ENCODE measurements at regions not wholly inside any gene's neighbourhood (a gene's known extent, or its start where the extent isn't known, plus 50 kb on each side); places are given as distances from the start of the nearest gene placed in this dataset.

DNA sequence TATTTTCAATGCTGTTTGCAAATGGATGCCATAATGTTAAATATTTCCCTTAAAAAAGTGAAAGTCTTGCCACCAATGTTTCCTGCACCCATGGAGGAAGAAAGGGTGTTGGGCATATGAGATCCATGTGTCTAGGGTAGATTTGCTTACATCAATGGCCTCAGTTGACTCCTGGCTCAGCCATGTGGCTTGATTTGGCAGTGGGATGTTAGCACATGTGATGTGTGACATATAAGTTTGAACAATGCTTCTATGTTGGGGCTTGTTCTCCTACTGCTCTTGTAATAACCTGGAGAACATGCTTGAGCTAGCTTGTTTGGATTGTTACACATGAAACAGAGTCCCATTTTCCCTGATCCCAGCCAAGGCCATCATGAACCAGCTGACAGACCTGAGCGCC is 187.6 kb downstream of the SCP2D1 start:
- no peak for DNase-seq

DNA sequence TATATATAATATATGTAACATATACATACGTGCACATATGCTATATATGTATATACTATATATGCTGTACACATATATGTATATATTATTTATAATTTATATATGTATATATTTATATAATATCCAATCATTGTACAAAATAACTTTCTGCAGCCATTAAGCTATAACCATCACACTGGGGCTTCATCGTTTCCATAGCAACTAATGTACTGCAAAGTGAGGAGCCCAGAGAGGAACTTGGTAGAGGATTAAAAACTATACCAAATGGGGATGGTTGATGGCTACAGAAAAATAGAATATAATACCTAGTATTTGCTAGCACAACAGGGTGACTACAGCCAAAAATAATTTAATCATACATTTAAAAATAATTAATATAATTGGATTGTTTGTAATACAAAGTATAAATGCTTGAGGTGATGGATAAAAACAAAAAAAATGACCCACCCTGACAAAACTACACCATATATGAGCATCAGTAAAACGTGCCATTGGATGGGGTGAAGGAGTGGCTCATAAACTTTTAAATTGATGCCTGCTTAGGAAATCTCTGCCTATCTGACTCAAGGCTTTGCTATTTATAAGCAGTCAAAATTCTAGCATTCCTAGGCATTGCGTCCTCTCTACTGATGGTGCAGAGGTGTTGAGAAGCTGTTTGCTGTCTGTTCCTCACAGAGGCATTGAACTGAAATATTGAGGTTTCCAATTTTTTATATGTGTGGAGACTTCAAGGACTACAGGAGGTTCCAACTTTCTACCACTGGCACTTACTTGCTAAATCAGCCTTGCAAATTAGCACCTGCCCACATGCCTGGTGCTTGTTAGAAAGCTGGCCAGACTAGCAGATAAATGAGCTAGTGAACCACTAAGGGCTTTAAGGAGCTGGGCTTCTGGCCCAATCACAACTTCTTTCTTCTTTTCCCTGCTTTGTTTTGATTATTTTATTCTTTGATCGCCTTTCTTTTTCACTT is 190.1 kb downstream of the SCP2D1 start:
- DNase-seq: no peak

GRCh38 chr20:19004975-19005374 is 191.4 kb downstream of the SCP2D1 start:
- DNase-seq: no peak

- DNase-seq: no peak
These were observed 194.9 kb downstream of the SCP2D1 start for GRCh38 chr20:19008497-19008896.

- DNase-seq: no peak
These were observed 195.6 kb downstream of the SCP2D1 start for GRCh38 chr20:19009081-19009688.

DNA sequence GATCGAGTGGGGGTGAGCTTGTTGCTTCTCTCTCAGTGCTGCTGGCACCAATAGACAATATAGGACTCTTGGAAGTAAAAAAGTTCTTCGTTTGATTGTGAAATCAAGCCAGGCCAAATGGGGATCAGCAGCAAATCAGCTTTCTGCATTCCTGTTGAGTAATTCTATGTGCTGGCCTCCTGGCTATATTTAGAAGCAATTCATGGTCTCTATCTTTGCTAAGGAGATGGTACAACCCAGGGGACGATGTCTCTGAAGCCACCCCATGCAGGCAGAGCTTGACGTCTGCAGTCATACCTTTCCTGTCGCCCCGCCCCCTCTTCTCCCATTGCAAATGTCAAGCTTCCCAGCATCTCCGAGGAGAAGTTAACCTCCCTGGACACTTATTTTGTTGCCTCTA is 199.1 kb downstream of the SCP2D1 start:
- DNase-seq: no peak

- no peak for DNase-seq
These were observed 198.5 kb upstream of the SLC24A3 start for GRCh38 chr20:19013907-19014306.

- no peak for DNase-seq
These were observed 196.9 kb upstream of the SLC24A3 start for GRCh38 chr20:19015351-19016139.

- no peak for DNase-seq
These were observed 196.3 kb upstream of the SLC24A3 start for GRCh38 chr20:19016140-19016497.

- no peak for DNase-seq
These were observed 195.2 kb upstream of the SLC24A3 start for GRCh38 chr20:19017104-19017690.

DNA sequence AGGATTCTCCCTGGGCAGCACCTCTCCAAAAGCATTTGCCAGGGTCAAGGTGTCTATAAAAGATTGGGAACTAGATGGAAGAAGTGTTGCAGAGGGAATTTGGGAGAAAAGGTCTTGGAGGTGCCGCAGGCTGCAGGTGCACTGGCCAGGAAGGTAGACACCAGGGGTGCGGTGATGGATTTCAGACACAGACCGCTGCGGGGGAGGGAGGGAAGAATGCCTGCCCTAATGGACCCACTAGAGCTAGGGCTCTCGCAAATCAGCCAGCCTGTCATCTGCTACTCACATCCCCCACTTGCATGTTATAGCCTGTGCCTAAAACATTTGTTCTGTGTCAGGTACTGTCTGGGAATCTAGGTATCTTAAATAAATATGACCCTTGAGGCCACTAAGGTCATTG is 193.6 kb upstream of the SLC24A3 start:
- no peak for DNase-seq

DNA sequence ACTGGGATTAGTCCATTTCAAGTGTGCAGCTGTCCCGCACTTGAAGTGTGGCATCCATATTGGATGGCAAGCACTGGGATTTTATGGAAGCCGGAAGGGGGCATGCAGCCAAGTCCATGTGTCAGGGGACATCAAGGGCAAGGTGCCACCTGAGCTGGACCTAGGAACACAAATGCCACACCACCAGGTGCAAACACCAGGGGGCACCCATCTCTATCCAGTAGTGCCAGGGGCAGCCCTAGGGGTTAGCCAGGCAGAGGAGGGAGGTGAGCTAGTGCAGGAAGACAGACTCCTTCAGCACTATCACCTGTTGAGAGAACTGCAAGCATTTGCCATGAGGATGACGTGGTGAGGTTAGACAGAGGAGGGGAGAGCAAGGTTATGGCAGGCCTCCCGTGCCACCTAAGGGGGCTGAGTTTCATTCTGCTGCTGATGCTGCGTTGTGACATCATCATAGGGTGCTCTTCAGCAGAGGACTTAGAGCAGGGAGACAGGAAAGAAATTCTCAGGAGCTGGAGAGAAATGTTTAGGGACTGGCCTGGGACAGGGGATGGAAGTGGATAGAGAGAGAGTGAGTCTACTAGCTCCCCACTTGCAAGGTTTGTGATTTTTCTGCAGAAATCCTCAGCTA is 192.6 kb upstream of the SLC24A3 start:
- DNase-seq: no peak

GRCh38 chr20:19021406-19022117 is 190.9 kb upstream of the SLC24A3 start:
- DNase-seq: no peak

DNA sequence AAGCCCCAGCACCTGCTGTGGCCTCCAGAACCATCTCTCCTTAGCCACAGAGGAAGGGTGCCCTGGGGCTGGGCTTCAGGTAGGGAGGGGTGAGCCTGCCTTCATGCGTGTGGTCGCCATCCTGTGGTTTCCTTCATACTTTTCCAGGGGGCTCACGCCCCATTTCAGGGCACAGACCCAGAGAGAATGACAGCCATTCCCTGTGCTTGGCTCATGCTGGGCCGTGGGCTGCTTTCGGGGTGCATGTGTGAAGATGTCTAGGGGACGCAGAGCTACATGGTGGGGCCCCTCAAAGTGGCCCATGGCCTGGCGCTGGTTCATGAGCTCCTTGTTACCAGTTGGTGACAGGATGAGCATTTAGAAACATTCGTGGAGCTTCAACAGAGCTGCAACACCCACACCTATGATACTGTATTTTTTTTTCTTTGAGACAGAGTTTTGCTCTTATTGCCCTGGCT is 190.3 kb upstream of the SLC24A3 start:
- DNase-seq: no peak

GRCh38 chr20:19022791-19023448 is 189.5 kb upstream of the SLC24A3 start:
- no peak for DNase-seq

GRCh38 chr20:19024296-19025035 is 188.0 kb upstream of the SLC24A3 start:
- DNase-seq: no peak

GRCh38 chr20:19025430-19026120 is 186.9 kb upstream of the SLC24A3 start:
- DNase-seq: no peak

DNA sequence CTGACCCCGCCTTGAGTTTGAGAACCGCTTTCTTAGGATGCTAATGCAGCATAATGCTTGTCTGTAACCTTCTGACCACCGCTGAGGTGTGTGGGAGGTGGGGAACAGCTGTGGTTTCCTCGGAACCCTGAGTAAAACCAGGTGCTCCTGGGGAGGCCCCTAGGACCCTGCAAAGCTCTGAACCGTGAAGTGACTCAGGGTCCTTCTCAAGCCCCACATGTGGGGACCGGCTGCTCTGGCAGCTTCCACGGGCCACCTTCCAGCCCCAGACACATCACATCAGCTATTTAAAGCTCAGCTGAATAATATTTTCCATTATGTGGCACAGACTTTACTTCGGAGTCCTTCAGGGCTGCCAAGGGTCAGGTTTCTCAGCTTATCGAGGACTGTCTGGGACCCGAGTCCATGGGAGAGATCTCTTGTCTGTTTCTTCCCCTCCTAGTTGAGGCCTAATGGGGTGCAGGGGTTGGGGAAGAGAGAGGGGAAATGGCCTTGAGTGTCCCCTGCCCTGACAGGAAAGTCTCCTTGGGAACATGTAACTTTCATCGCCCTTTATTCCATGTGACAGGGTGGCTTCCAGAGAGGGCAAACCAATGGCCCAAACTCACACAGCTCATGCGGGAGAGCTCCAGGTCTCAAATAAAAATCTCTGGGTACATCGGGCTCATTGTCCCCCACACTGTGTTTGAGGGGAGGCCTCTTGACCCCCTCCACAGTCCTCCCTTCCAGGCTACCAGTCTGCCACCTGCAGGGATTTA is 186.1 kb upstream of the SLC24A3 start:
- no peak for DNase-seq
